ENCODE measurements at regions not wholly inside any gene's neighbourhood (a gene's known extent, or its start where the extent isn't known, plus 50 kb on each side); places are given as distances from the start of the nearest gene placed in this dataset.

DNA sequence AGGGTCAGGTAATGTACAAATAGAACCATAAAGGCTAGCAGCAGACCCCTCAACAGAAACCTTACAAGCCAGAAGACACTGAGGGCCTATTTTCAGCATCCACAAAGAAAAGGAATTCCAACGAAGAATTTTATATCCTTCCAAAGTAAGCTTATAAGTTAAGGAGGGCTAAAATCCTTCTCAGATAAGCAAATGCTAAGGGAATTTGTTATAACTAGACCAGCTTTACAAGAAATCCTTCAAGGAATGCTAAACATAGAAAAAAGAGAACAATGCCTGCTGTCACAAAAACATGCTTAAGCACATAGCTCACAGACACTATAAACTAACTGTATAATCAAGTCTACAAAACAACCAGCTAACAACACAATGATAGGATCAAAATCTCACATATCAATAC lies 130.7 kb upstream of the RPL10L start:
- no TSS peak for BruUV-seq (replicated peaks)
- Histone ChIP-seq H3K4me3 (replicated peaks in 1 of 2; ENCODE audit: low read depth in 1 of 2, low read length in 2 of 2) (no peak overlapping the region), H3K9ac (ENCODE audit: low read length) (no peak overlapping the region), H3K27ac (ENCODE audit: low read depth, low read length) (no peak overlapping the region), H3K9me2 (ENCODE audit: insufficient read depth) (no peaks in the 10 kb centered on the region), H4K20me1 (ENCODE audit: insufficient read depth) (no peaks in the 10 kb centered on the region), H2AFZ (ENCODE audit: low read depth, low read length, poor library complexity, severe bottlenecking) (no peak overlapping the region), H3K4me2 (ENCODE audit: low read length) (no peak overlapping the region), H3K79me2 (ENCODE audit: insufficient read depth, low read length) (no peaks in the 10 kb centered on the region), H3K4me1 (ENCODE audit: control insufficient read depth in 1 of 2, insufficient read depth in 2 of 2, low read length in 2 of 2) (no peaks in the 10 kb centered on the region), H3K9me3 (ENCODE audit: control insufficient read depth in 1 of 2, insufficient read depth in 1 of 2, low read depth in 1 of 2, low read length in 2 of 2) (peaks cover 0 to 5% of the 10 kb centered on the region in 2 experiments; a peak in 2 of 4 replicates), H3K27me3 (ENCODE audit: insufficient read depth, low read length) (no peaks in the 10 kb centered on the region), H3K36me3 (ENCODE audit: control insufficient read depth in 1 of 2, insufficient read depth in 2 of 2, low read length in 2 of 2) (no peaks in the 10 kb centered on the region)
- POLR2A ChIA-PET, result no interaction called here
- TF ChIP-seq, protein P1, sequence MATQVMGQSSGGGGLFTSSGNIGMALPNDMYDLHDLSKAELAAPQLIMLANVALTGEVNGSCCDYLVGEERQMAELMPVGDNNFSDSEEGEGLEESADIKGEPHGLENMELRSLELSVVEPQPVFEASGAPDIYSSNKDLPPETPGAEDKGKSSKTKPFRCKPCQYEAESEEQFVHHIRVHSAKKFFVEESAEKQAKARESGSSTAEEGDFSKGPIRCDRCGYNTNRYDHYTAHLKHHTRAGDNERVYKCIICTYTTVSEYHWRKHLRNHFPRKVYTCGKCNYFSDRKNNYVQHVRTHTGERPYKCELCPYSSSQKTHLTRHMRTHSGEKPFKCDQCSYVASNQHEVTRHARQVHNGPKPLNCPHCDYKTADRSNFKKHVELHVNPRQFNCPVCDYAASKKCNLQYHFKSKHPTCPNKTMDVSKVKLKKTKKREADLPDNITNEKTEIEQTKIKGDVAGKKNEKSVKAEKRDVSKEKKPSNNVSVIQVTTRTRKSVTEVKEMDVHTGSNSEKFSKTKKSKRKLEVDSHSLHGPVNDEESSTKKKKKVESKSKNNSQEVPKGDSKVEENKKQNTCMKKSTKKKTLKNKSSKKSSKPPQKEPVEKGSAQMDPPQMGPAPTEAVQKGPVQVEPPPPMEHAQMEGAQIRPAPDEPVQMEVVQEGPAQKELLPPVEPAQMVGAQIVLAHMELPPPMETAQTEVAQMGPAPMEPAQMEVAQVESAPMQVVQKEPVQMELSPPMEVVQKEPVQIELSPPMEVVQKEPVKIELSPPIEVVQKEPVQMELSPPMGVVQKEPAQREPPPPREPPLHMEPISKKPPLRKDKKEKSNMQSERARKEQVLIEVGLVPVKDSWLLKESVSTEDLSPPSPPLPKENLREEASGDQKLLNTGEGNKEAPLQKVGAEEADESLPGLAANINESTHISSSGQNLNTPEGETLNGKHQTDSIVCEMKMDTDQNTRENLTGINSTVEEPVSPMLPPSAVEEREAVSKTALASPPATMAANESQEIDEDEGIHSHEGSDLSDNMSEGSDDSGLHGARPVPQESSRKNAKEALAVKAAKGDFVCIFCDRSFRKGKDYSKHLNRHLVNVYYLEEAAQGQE (IDR thresholded peaks at IDR 0.05; ENCODE audit: low read depth), result no peak
- TF ChIP-seq ZFX (IDR thresholded peaks at IDR 0.05), result no peak
- no peak for TF ChIP-seq RAD21 (IDR thresholded peaks at IDR 0.05; ENCODE audit: low read depth)
- no peak for TF ChIP-seq ZNF274 (IDR thresholded peaks at IDR 0.05; ENCODE audit: low read depth, low read length)
- no peak for TF ChIP-seq SRF (IDR thresholded peaks at IDR 0.05; ENCODE audit: low read depth)
- no peak for TF ChIP-seq POLR2A (IDR thresholded peaks at IDR 0.05; ENCODE audit: borderline replicate concordance, extremely low read depth, insufficient read depth, insufficient read length)
- TF ChIP-seq, protein P2, sequence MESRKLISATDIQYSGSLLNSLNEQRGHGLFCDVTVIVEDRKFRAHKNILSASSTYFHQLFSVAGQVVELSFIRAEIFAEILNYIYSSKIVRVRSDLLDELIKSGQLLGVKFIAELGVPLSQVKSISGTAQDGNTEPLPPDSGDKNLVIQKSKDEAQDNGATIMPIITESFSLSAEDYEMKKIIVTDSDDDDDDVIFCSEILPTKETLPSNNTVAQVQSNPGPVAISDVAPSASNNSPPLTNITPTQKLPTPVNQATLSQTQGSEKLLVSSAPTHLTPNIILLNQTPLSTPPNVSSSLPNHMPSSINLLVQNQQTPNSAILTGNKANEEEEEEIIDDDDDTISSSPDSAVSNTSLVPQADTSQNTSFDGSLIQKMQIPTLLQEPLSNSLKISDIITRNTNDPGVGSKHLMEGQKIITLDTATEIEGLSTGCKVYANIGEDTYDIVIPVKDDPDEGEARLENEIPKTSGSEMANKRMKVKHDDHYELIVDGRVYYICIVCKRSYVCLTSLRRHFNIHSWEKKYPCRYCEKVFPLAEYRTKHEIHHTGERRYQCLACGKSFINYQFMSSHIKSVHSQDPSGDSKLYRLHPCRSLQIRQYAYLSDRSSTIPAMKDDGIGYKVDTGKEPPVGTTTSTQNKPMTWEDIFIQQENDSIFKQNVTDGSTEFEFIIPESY (IDR thresholded peaks at IDR 0.05; ENCODE audit: extremely low read depth, insufficient replicate concordance, low read length), result no peak
- TF ChIP-seq, protein P3, sequence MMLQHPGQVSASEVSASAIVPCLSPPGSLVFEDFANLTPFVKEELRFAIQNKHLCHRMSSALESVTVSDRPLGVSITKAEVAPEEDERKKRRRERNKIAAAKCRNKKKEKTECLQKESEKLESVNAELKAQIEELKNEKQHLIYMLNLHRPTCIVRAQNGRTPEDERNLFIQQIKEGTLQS (IDR thresholded peaks at IDR 0.05), result no peak
- no peak for TF ChIP-seq ELF1 (IDR thresholded peaks at IDR 0.05; ENCODE audit: borderline replicate concordance, low read depth)
- TF ChIP-seq SP1 (IDR thresholded peaks at IDR 0.05; ENCODE audit: low read depth), result no peak
- no peak for TF ChIP-seq EZH2phosphoT487 (IDR thresholded peaks at IDR 0.05; ENCODE audit: borderline replicate concordance)
- no peak for TF ChIP-seq EZH2 (IDR thresholded peaks at IDR 0.05)
- TF ChIP-seq EGR1 (IDR thresholded peaks at IDR 0.05; ENCODE audit: low read depth), result no peak
- no peak for TF ChIP-seq YY1 (IDR thresholded peaks at IDR 0.05; ENCODE audit: extremely low read depth, insufficient replicate concordance, low read depth, low read length)
- TF ChIP-seq CEBPB (IDR thresholded peaks at IDR 0.05; ENCODE audit: low read depth), result no peak
- TF ChIP-seq, protein P4, sequence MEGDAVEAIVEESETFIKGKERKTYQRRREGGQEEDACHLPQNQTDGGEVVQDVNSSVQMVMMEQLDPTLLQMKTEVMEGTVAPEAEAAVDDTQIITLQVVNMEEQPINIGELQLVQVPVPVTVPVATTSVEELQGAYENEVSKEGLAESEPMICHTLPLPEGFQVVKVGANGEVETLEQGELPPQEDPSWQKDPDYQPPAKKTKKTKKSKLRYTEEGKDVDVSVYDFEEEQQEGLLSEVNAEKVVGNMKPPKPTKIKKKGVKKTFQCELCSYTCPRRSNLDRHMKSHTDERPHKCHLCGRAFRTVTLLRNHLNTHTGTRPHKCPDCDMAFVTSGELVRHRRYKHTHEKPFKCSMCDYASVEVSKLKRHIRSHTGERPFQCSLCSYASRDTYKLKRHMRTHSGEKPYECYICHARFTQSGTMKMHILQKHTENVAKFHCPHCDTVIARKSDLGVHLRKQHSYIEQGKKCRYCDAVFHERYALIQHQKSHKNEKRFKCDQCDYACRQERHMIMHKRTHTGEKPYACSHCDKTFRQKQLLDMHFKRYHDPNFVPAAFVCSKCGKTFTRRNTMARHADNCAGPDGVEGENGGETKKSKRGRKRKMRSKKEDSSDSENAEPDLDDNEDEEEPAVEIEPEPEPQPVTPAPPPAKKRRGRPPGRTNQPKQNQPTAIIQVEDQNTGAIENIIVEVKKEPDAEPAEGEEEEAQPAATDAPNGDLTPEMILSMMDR (IDR thresholded peaks at IDR 0.05 in 2 of 3, conservative IDR thresholded peaks at IDR 0.05 in 1 of 3; ENCODE audit: borderline replicate concordance in 1 of 3, insufficient read depth in 1 of 3, low read depth in 2 of 3, low read length in 2 of 3), result no peak
- TF ChIP-seq POLR2AphosphoS5 (IDR thresholded peaks at IDR 0.05; ENCODE audit: low read depth, low read length), result no peak
- TF ChIP-seq FOSL1 (IDR thresholded peaks at IDR 0.05; ENCODE audit: low read depth), result no peak
- TF ChIP-seq, protein P5, sequence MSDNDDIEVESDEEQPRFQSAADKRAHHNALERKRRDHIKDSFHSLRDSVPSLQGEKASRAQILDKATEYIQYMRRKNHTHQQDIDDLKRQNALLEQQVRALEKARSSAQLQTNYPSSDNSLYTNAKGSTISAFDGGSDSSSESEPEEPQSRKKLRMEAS (IDR thresholded peaks at IDR 0.05), result no peak
- TF ChIP-seq TCF7L2 (IDR thresholded peaks at IDR 0.05; ENCODE audit: borderline replicate concordance, extremely low read depth, insufficient read depth, insufficient read length), result no peak
- intact Hi-C loops (cut with micrococcal nuclease), result no loop called here
- ATAC-seq (no peak), DNase-seq (ENCODE audit: low read depth, low spot score) (no peak)
- CTCF ChIA-PET, result no interaction called here
- RAD21 ChIA-PET (ENCODE audit: low non-redundant PET in 1 of 2, low total read pairs in 2 of 2, uncharacterized antibody in 2 of 2, unreplicated experiment in 2 of 2), result no interaction called here
